SK-N-MC (cell line): ENCODE measurements at regions not wholly inside any gene's neighbourhood (a gene's known extent, or its start where the extent isn't known, plus 50 kb on each side); places are given as distances from the start of the nearest gene placed in this dataset.

Experiments
- EZH2 ChIP-seq: fragments of 200-600 bp; sonication (generic); IDR thresholded peaks from one replicate; pipeline ENCODE4 v1.6.1; 2017; ENCODE audit warnings: antibody characterized with exemption
- FOXP2 ChIP-seq: optimal IDR thresholded peaks from 2 replicates; pipeline ENCODE3; 2011; ENCODE audit warnings: mild to moderate bottlenecking, moderate library complexity; ENCODE audit not compliant: insufficient read depth; ENCODE audit errors: extremely low read length, control extremely low read depth
- POLR2AphosphoS5 ChIP-seq: IDR thresholded peaks from 2 replicates; pipeline ENCODE4 v1.6.1; 2012; ENCODE audit warnings: mild to moderate bottlenecking, low read depth, low read length, borderline replicate concordance

DNA sequence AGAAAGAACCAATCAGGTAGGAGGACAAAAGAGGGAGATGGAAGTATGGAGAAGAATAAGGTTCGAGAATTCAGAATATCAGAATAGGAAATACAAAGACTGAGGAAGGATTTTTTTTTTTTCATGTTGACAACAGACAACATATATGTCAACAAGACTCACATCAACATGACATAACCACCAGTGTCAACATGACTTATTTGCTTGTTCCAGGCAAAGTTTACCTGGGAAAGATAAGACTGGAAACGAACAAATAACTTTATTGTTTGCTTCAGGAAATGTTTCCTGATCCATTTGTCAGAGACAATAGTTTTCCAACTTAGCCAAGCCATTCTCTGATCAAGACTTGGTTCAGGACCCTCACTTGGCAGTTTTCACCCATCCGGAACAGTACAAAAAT, 321.9 kb upstream of the NETO1 start:
- TF ChIP-seq EZH2 (no peak), POLR2AphosphoS5 (no peak), FOXP2 (no peak)
